ENCODE measurements at regions not wholly inside any gene's neighbourhood (a gene's known extent, or its start where the extent isn't known, plus 50 kb on each side); places are given as distances from the start of the nearest gene placed in this dataset.

DNA sequence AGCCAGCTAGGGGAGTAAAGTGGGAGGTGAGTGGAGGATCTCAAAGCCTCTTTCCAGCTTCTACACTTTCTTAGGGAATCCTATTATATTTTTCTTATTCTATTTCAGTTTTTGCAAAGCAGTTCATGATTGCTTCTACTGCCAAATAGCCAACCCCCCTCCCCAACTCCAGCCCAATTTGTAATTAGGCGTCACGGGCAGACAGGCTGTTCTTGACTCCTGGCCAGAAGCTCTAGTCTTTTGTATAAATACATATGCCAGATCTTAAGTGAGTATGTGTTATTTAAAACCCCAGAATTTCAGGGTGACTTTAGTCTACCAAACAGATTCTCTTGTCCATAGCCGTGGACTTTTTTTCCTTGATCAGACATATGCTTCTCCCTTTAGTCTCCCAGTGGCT, 255.2 kb downstream of the BUB3 start:
- no peak for DNase-seq (ENCODE audit: low read depth in 2 of 2)

DNA sequence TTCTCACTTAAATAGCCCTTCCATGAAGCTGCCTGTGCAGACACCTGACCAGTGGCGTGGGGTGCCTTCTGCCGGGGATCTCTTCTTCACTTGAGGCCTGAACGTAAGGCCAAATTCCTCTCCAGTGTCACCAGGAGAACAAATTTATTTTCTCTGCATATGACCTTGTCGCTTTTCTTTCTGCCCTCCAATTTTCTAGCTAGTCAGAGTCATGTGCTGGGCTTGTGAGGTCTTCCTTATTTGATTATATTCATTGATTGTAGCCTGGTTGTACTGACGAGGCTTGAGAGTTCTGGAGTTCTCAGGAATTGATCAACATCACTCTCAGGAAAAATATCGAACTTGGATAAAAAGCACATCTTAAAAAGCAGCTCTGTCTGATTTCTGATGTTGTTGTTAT, 255.7 kb downstream of the BUB3 start:
- DNase-seq (ENCODE audit: low read depth in 2 of 2) = no peak

DNA sequence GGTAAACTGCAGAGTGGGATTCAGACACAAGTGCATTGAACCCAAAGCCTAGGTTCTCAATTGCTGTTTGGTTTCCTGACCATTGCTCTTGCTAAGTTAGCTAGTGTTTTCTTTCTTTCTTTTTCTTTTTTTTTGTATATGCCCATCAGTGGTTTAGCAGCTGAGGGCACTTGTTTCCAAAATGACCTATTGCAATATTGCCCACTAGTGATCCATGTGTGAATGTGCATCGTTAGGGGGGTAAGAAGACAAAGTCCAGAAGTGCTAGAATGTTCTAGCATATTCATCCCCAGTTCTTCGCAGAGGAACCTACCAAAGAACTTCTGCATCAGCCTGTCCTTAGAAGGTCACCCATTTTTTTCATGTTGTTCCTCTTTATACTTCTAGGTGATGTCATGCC, 252.8 kb upstream of the GPR26 start:
- no peak for DNase-seq (ENCODE audit: low read depth in 2 of 2)

DNA sequence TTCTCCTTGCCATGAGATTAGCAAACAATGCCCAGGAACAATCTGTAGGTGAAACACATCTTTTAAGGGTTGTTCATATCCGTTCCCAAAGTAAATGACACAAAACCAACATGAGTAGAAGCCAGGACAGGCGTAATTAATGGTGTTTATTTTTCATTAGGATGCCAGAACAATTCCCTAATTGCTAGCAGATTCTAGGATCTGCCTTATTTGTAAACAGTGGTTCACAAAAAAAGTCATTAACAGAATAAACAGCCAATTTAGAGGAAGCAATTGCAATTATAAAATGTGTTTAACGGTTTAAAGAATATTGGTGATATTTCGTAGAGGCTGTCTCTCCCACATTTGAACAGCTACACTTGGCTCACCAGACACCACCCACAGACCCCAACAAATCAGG, 250.6 kb upstream of the GPR26 start:
- no peak for DNase-seq (ENCODE audit: low read depth in 2 of 2)

DNA sequence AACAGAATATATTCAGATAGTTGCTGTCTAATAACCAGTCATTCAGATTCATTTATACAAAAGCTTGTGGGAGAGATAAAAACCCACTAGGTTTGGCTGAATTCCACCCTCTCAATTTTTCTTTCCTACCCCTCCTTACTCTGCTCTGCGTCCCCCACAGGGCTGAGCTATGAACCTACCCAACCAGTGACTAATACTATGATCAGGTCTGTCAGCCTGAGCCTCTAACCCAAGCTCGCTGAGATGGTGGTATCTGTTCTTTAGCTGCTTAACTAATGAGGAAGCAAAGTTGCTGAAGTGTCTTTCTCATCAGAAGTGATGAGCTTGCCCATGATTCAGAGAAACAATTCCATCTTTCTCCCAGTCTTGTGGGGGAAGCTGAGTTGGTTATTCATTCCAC, 248.7 kb upstream of the GPR26 start:
- DNase-seq (ENCODE audit: low read depth in 2 of 2) = no peak

DNA sequence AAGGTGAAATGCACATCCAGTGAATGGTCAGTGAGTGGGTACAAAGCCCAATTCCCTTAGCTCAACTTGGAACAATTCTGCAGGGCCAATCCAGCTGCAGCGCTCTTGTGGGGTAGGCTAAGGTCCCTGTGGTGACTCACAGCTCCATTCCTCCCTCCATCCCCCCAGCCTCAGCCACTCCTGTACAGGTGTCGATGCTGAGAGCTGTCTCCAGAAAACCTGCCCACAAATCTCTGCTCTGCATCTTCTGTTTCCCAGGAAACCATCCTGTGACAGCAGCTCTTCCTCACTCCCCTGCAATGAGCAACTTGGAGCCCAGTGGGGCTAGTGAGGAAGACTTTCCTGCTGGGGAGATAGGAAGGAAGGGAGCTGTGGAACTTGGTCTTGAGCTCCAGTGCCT, 244.7 kb upstream of the GPR26 start:
- no peak for DNase-seq (ENCODE audit: low read depth in 2 of 2)

DNA sequence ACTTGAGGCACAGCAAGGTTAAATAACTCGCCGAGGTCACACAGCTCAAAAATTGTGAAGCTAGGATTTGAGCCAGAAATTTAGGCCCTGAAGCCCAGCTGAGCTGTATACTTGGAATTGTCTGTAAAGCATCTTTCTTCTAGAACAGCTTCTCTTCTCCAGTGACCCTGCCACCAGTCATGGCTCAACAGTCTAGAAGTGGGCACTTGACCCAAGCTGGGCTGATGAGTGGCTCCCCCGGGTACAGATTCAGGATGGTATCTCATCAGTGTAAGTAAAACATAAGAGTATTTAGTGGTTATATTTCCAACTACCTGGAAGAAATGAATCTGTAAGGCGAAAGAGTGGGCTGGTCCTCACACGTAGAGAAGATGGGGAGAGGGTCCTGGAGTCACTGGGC, 243.9 kb upstream of the GPR26 start:
- no peak for DNase-seq (ENCODE audit: low read depth in 2 of 2)

DNA sequence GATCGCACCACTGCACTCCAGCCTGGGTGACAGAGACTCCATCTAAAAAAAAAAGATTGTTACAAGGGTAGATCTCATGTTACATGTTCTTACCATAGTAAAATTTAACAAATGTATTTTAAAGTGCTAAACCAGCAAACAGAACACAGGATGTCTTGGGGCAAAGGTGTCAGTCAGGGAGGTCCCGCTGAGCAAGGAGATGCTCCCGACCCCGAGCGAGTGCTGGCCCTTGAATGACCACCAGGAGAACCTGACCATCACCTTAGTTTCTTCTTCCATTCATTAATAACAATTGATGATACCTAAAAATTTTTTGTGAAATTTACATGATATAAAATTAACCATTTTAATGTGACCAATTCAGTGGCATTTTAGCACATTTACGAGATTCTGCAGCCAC, 241.6 kb upstream of the GPR26 start:
- no peak for DNase-seq (ENCODE audit: low read depth in 2 of 2)

DNA sequence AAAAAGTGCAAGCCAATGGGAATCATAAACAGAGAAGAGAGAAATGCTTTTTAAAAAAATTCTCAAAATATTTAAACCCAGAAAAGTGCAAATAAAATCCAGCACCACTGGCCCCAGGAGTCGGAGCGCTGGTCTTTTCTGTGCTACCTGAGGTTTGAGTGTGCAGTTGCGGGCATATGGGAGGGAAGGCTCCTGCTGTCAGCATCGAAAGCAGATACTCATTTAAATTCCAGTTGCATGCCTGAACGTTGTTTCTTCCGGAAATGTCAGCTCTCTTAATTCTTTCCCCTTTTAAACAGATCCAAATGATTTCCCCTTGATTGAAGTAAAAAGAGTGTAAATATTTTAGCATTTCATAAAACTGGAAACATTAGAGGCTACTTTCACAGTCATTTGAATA, 240.5 kb upstream of the GPR26 start:
- DNase-seq (ENCODE audit: low read depth in 2 of 2) = no peak

DNA sequence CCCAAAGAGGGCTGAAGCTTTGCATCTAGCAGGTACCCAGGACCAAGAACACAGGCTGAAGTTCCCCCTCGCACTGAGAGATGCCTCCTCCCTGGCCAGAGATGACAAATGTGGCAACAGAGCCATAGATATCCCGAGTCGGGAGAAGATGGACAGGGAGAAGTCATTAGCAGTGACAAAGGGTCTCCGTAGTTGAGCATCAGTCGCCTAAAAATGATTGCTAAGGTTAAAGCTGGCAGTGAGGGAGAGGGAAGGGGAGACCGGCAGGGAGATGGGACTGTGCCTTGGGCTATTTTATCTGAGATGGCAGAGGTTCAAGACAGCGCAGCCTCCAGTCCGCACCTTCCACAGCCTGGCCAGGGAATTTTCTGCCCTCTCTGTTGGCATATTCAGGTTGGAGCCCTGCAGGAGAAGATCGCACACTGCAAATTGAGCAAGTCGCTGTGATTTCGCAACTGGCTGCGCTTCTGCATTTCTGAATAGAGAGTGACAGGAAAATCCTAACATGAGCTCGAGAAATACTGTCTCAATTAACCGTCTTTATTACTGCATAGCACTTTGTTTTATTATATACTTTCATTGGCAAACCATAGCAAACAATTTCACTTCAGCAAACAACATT, 238.9 kb upstream of the GPR26 start:
- DNase-seq (ENCODE audit: low read depth in 2 of 2) = no peak

DNA sequence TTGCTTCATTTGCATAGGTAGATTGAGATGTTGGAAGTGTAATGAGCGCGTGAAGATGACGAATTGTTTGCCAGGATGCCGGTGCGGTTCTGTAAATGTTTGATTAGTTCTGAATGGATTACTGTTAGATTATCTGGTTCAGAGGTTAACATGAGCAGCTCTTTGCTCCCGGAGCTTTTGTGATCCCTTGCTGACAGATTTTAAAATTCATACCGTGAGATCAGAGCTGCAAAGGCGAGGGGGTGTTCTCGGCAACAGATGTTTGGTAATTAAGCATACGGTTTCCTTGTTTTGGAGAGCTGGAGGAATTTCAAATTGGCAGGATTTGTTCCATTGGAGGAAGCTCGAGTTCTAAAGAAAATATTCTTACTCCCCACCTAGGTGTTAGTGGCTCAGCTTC, 237.8 kb upstream of the GPR26 start:
- no peak for DNase-seq (ENCODE audit: low read depth in 2 of 2)

DNA sequence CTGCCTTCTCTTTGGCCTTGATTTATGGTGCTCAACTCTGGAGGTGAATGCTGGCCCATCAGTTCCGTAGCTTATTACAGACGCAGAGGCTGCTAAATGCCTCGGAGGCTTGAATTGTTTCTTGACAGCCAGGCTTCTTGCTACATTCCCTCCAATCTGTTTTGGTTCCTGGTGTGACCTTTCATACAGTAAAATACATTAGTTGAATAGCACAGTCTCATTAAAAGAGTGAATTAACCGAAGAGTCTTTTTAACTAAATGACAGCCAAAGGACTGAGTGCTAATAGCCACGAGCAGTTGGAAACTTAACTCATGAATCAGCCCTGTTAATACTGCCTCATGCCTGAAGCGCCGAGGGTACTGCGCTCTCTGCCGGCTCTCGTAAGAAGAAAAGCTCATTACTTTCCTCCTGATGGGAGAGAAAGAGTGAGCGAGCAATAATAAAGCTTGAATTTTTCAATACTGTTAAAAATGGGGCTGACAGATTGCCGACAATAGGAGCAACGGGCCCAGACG, 236.4 kb upstream of the GPR26 start:
- DNase-seq (ENCODE audit: low read depth in 2 of 2) = no peak

DNA sequence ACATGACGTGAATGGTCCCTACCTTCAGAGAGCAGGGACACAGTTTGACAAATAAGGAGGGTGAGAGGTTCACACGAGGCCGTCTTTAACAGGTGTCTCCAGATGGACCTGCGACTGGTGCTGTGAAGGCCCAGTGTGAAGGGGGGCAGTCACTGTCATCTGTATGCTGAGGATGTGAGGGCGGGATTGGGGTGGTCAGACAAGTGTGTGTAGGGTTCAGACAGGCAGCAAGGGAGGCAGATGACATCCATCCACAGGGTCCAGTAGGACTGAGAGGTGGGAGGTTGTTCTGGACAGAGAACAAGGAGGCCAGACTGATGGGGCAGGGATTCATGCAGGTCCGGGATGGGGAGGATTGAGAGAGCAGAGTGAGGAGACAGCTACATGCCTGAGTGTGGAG, 232.6 kb upstream of the GPR26 start:
- DNase-seq (ENCODE audit: low read depth in 2 of 2) = no peak

DNA sequence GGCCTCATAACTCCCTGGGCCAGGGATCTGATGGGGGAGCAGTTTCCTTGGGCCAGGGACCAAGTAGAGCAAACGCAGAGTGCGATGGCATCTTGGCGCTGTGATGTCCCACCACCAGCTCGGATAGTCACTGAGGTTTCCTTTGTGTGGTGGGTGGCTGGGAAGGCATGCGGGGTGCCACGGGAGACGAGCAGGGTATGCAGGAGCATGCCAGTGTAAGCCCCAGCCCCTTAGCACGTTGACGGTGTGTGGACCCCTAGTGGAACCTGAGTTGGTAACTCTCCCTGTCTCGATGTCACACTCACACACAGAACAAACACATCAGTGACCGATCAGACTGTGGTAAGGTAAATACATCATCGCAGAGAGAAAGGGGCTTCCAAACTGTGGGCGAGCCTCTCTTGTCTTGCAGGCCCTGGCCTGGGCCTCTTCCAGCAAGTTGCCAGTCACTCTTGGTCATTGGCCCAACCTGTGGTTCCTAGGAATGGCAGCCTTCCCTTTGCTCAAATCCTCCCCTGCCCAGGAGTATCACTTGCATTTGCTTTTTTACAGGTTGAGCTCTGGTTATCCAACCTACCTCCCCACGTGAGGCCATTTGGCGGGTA, 231.6 kb upstream of the GPR26 start:
- DNase-seq (ENCODE audit: low read depth in 2 of 2) = no peak

DNA sequence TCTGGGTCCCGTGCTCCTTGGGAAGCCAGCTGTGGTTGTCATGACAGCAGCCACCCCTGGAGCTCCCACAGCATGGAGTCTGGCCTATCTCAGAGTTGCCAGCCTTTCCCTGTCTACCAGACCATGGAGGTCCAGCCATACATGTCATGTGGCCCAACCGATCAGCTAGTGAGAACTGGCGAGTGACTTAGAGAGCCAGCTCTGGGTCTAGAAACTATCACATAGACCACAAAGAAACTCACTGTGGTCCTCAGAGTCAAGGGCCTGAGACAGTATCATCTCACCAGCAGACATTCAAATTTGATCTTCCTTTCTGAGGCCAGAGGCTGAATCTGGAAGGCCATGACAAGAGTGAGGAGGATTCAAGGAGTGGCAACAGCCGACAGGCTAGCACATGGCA, 223.3 kb upstream of the GPR26 start:
- DNase-seq (ENCODE audit: low read depth in 2 of 2) = no peak

DNA sequence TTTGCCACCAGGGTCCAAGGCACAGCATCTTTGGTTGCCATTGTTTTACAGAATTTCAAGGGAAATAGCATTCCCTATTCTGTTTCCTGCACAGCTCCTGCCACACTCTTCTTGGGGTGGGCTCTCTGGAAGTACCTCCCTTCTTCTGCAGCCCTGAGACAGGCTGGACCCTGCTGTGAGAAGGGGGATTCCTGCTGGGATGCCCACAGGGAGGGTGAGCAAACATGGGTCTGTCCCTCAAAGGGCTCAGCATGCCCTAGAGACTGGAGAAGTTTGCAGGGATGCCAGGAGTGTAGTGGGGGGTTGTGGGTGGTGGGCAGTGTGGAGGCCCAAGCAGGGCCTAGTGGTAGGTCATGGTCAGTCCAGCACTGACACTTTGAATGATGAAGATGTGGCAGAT, 222.2 kb upstream of the GPR26 start:
- no peak for DNase-seq (ENCODE audit: low read depth in 2 of 2)

DNA sequence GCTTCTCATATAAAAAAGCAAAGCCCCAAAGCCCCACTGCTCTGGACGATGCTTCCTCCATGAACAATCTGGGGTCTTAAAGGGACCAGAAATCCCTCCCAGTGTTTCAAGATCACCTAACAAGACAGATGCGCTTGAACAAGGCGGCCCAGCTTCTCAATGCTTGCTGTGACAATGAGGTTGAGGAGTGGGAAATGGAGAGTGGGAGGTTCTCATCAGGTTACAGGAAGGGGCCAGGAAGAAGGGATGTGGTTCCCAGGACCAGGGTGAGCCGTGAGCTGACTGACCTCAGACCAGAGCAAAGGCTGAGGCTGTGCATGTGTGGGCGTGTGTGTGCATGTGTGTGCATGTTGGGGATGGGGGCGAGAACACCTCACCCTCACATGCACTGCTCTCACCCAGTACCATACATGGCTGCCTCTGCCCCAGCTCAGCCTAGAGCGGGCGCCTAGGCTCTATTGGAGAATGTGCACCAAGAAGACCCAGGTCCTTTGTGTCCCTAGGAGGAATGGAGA, 220.8 kb upstream of the GPR26 start:
- no peak for DNase-seq (ENCODE audit: low read depth in 2 of 2)

DNA sequence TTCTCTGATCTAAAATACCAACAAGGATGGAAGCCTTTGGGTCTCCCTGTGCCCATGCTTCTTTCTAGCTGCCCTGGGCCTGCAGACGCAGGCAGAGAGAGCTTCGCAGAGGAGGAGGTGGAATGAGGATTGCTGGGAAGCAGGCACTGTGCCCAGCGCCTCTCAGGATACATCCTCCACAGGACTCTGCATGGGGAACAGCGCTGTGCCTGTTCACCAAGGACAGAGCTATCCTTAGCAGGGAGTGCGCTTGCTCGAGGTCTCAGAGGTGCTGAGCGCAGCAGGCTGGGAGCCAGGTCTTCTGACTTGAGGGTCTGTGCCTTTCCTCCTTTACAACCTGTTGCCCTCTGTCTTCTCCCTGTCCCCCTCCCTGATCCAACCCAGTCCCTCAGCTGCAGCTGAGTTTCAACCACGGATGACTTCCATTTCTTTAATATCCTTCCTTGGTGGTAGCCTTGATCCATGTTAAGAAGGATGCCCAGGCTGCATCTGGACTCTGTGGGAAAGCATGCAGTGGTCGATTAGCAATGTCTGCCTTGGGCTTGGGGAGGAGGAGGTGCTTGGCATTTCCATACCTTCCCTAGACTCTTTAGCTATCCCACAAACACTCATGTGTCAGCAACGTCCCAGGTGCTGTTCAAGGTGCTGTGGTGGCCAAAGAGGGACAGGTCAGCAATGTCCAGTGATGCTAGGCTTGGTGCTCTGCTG, 219.6 kb upstream of the GPR26 start:
- no peak for DNase-seq (ENCODE audit: low read depth in 2 of 2)

DNA sequence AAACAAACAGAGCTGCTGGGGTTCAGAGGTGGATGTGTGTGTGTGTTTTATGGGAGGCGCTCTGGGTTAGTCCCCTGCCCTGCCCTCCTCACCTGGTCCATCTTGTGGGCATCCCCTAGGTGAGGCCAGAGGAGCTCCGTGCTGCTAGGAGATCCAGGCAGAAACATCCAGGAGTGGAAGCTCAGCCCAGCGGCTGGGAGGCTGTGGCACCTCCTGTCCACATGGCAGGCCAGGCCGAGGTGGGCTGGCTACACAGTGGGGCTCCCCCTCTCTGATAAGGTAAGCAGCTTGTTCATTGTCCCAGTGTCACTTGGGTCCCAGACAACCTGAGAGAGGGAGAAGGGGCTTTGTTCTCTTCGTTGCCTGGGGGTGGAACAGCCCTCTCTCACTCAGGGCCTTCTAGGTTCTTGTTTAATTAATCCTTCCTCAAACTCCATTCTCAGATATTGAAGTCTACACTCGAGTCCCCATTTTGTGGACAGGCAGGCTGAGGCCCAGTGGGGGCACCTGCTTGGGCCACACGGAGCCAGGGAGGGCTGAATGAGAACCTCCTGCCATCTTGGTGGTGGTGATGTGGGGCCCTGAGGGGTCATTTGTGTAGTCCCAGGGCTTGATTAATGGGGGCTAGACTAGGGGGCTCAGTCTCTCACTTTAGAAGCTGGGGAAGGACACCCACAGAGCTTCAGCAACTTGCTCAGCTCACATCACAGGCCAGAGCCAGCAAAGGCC, 216.8 kb upstream of the GPR26 start:
- no peak for DNase-seq (ENCODE audit: low read depth in 2 of 2)

DNA sequence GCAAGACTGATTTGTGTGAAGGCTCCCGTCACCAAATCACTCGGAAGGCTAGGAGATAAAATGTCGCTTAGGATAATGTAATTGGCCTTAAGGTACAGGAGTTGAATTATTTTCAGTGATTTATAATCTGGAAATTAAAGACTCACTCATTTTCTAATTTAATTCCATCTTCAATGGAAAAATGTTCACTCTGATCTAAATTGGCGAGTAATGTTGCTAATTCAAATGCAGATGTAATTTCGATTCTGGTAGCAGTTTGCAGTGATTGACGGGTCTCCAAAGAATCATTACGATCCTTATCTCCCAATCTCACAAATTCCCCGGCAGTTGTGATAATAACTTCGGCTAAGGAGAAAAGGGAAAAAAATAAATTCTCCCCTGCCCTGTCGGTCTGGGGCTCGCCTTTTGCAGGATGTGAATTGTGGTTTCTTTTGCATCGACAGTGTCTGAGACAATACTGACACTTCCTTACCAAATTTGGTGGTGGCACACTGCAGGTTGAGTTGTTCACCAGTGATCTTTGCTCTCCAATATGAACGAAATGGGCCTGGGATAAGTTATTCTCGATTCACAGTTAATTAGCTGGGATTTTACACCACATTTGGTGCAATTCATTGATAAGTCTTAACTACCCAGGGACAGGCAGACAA, 215.1 kb upstream of the GPR26 start:
- no peak for DNase-seq (ENCODE audit: low read depth in 2 of 2)

DNA sequence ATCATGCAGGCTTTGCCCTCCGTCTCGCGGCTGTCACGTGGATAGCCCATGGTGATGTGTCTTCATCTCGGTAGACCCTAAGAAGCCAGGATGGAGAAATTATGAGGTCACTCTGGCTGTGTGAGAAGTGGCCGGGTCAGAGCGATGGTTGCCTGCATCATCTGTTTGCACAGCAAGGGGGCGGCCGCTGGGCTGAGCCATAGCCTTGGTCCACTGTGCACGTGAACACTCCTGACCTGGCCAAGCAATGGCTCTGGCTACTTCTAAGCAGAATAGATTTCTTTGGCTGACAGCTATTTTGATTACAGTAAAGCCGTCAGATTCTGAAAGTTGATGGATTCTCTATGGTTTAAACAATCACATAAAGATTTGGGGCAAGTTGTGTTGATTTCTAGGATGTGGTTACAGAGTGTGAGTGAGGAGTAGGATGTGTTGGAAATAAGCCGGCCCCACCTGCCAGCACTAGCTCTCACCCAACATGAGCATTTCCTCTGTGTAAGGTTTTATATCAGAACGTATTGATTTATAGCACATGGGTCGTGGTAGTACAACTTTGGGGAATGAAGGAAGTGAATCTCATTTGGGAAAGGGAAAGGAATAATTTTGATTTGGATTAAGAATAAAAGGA, 214.4 kb upstream of the GPR26 start:
- no peak for DNase-seq (ENCODE audit: low read depth in 2 of 2)
